ENCODE measurements at regions not wholly inside any gene's neighbourhood (a gene's known extent, or its start where the extent isn't known, plus 50 kb on each side); places are given as distances from the start of the nearest gene placed in this dataset.
A peak's percentile ranks its signal among the peaks of the same experiment; 100 is the strongest.

- H3K27ac ChIP-seq, result no peak overlapping the region
- no peaks in the 10 kb centered on the region for H3K9me3 ChIP-seq
- DNase-seq, result no peak
- intact Hi-C loops (cut with DNase I), result no loop called here
- peaks cover 0 to 23% (median 16%) of the 10 kb centered on the region in 4 donors for H3K4me1 ChIP-seq
- no peaks in the 10 kb centered on the region for H3K36me3 ChIP-seq
- H3K27me3 ChIP-seq, result no peaks in the 10 kb centered on the region
- H3K4me3 ChIP-seq, result no peak overlapping the region
- TF ChIP-seq POLR2A (IDR thresholded peaks at IDR 0.05) (no peak), EP300 (IDR thresholded peaks at IDR 0.05) (no peak), CTCF (IDR thresholded peaks at IDR 0.05) (no peak), POLR2AphosphoS5 (IDR thresholded peaks at IDR 0.05) (no peak)
Observed at GRCh38 chr12:90510948-90511347, 444.0 kb downstream of the CCER1 start.

- Histone ChIP-seq H3K36me3 (no peaks in the 10 kb centered on the region), H3K4me1 (peaks cover 0 to 17% (median 4%) of the 10 kb centered on the region in 4 donors), H3K27ac (no peak overlapping the region), H3K27me3 (no peaks in the 10 kb centered on the region), H3K4me3 (no peak overlapping the region), H3K9me3 (no peaks in the 10 kb centered on the region)
- no peak for TF ChIP-seq CTCF (IDR thresholded peaks at IDR 0.05)
- peak in 1 of 4 donors; percentile 67 for TF ChIP-seq POLR2AphosphoS5 (IDR thresholded peaks at IDR 0.05)
- TF ChIP-seq EP300 (IDR thresholded peaks at IDR 0.05), result no peak
- no peak for TF ChIP-seq POLR2A (IDR thresholded peaks at IDR 0.05)
- intact Hi-C loops (cut with DNase I), result no loop called here
- DNase-seq, result no peak
Observed at GRCh38 chr12:90504806-90505205, 450.2 kb downstream of the CCER1 start.

- no peak overlapping the region for H3K4me3 ChIP-seq
- H3K36me3 ChIP-seq, result no peaks in the 10 kb centered on the region
- H3K27ac ChIP-seq, result no peak overlapping the region
- TF ChIP-seq EP300 (IDR thresholded peaks at IDR 0.05) (no peak), POLR2A (IDR thresholded peaks at IDR 0.05) (no peak), POLR2AphosphoS5 (IDR thresholded peaks at IDR 0.05) (no peak), CTCF (IDR thresholded peaks at IDR 0.05) (no peak)
- DNase-seq, result no peak
- intact Hi-C loops (cut with DNase I), result no loop called here
- no peaks in the 10 kb centered on the region for H3K9me3 ChIP-seq
- no peaks in the 10 kb centered on the region for H3K27me3 ChIP-seq
- H3K4me1 ChIP-seq, result peaks cover 0 to 17% (median 4%) of the 10 kb centered on the region in 4 donors
Observed at GRCh38 chr12:90502070-90502469, 452.9 kb downstream of the CCER1 start.

GRCh38 chr12:90501412-90501811 is 453.6 kb downstream of the CCER1 start:
- TF ChIP-seq CTCF (IDR thresholded peaks at IDR 0.05) (no peak), EP300 (IDR thresholded peaks at IDR 0.05) (no peak), POLR2AphosphoS5 (IDR thresholded peaks at IDR 0.05) (no peak), POLR2A (IDR thresholded peaks at IDR 0.05) (no peak)
- intact Hi-C loops (cut with DNase I), result no loop called here

GRCh38 chr12:90499795-90500194 is 455.2 kb downstream of the CCER1 start:
- Histone ChIP-seq H3K4me3 (no peak overlapping the region), H3K9me3 (no peaks in the 10 kb centered on the region), H3K36me3 (no peaks in the 10 kb centered on the region), H3K27ac (no peak overlapping the region), H3K27me3 (no peaks in the 10 kb centered on the region), H3K4me1 (peaks cover 0 to 8% (median 2%) of the 10 kb centered on the region in 4 donors)
- DNase-seq, result no peak
- intact Hi-C loops (cut with DNase I), result no loop called here
- no peak for TF ChIP-seq POLR2AphosphoS5 (IDR thresholded peaks at IDR 0.05)
- TF ChIP-seq POLR2A (IDR thresholded peaks at IDR 0.05), result no peak
- TF ChIP-seq CTCF (IDR thresholded peaks at IDR 0.05), result no peak
- no peak for TF ChIP-seq EP300 (IDR thresholded peaks at IDR 0.05)

More at GRCh38 chr12:90501412-90501811, 453.6 kb downstream of the CCER1 start:
- Histone ChIP-seq H3K36me3 (no peaks in the 10 kb centered on the region), H3K27me3 (no peaks in the 10 kb centered on the region), H3K27ac (no peak overlapping the region), H3K9me3 (no peaks in the 10 kb centered on the region), H3K4me1 (peaks cover 0 to 17% (median 4%) of the 10 kb centered on the region in 4 donors), H3K4me3 (no peak overlapping the region)
- DNase-seq, result no peak
- 77 to 80% methylated on average over 2 of the region's 2 CpGs for whole genome bisulfite sequencing, 2 donors

Data from sigmoid colon (tissue), 6 donors.